Fibroblast of lung (primary cell): ENCODE measurements at regions not wholly inside any gene's neighbourhood (a gene's known extent, or its start where the extent isn't known, plus 50 kb on each side); places are given as distances from the start of the nearest gene placed in this dataset.
"Not testable (repeated sequence)": the region's sequence is repeated elsewhere in the genome, so short reads cannot be mapped to it uniquely, and the experiment has no call there.

Experiments used
- DNase-seq, 2 donors: peaks; one replicate each; pipeline versions ENCODE4 v3.0.0 to v3.0.0-alpha.2; 2010; ENCODE audit warnings: low read depth in 2 of 2
- H2AFZ ChIP-seq: 2 replicates; pipeline ENCODE4 v1.5.1; 2012; ENCODE audit warnings: low read length, control low read depth, inconsistent platforms
- H3K27ac ChIP-seq: 2 replicates; pipeline ENCODE4 v1.5.1; 2011; ENCODE audit warnings: low read length, control low read depth; ENCODE audit not compliant: insufficient read depth
- H3K27me3 ChIP-seq: 2 replicates; pipeline ENCODE4 v1.5.1; 2011; ENCODE audit warnings: mild to moderate bottlenecking, low read length; ENCODE audit not compliant: control insufficient read depth, insufficient read depth
- H3K36me3 ChIP-seq: 2 replicates; pipeline ENCODE4 v1.5.1; 2011; ENCODE audit warnings: low read length; ENCODE audit not compliant: control insufficient read depth, insufficient read depth
- H3K4me1 ChIP-seq: 2 replicates; pipeline ENCODE4 v1.5.1; 2011; ENCODE audit warnings: low read length; ENCODE audit not compliant: control insufficient read depth, insufficient read depth; ENCODE audit errors: extremely low read depth
- H3K4me2 ChIP-seq: 2 replicates; pipeline ENCODE4 v1.5.1; 2011; ENCODE audit warnings: low read length, control low read depth; ENCODE audit not compliant: insufficient read depth; ENCODE audit errors: extremely low read depth
- H3K4me3 ChIP-seq, 4 experiments: fragments of 200-600 bp in 1 of 4; sonication (generic) in 1 of 4; replicated peaks in 1 of 4; 2 replicates each; pipeline ENCODE4 v1.5.1; 2011 to 2016; ENCODE audit warnings: low read length in 4 of 4, low read depth in 3 of 4, mild to moderate bottlenecking in 3 of 4, control low read depth in 2 of 4, inconsistent platforms in 1 of 4, mixed read lengths in 1 of 4; ENCODE audit not compliant: insufficient read depth in 1 of 4; ENCODE audit errors: control extremely low read depth in 1 of 4
- H3K79me2 ChIP-seq: 2 replicates; pipeline ENCODE4 v1.5.1; 2012; ENCODE audit warnings: mild to moderate bottlenecking, low read length, inconsistent platforms; ENCODE audit not compliant: control insufficient read depth, insufficient read depth
- H3K9ac ChIP-seq: 2 replicates; pipeline ENCODE4 v1.5.1; 2011; ENCODE audit warnings: mild to moderate bottlenecking, low read length, control low read depth; ENCODE audit not compliant: insufficient read depth
- H3K9me3 ChIP-seq: 2 replicates; pipeline ENCODE4 v1.5.1; 2012; ENCODE audit warnings: low read depth, low read length; ENCODE audit not compliant: control insufficient read depth, insufficient read depth
- H4K20me1 ChIP-seq: 2 replicates; pipeline ENCODE4 v1.5.1; 2011; ENCODE audit warnings: low read length; ENCODE audit not compliant: control insufficient read depth, insufficient read depth; ENCODE audit errors: extremely low read depth
- CTCF ChIP-seq, 2 donors: IDR thresholded peaks in 1 of 2; conservative IDR thresholded peaks in 1 of 2; 1 replicate in 1 of 2; 2 replicates in 1 of 2; pipeline ENCODE4 v1.5.1; 2011 to 2012; ENCODE audit warnings: low read length in 2 of 2, control low read depth in 1 of 2, inconsistent platforms in 1 of 2, low read depth in 1 of 2, mild to moderate bottlenecking in 1 of 2
- EZH2 ChIP-seq: IDR thresholded peaks from 2 replicates; pipeline ENCODE4 v1.5.1; 2012; ENCODE audit warnings: low read length, control low read depth, mild to moderate bottlenecking; ENCODE audit errors: missing control alignments

- Histone ChIP-seq H3K36me3 (no peaks in the 10 kb centered on the region), H3K9ac (no peak overlapping the region), H4K20me1 (no peaks in the 10 kb centered on the region), H3K4me3 (no peak overlapping the region), H3K27me3 (no peaks in the 10 kb centered on the region), H3K27ac (no peak overlapping the region), H3K79me2 (no peaks in the 10 kb centered on the region), H3K9me3 (no peaks in the 10 kb centered on the region), H3K4me1 (no peaks in the 10 kb centered on the region), H3K4me2 (no peak overlapping the region), H2AFZ (no peak overlapping the region)
- no peak for DNase-seq
- TF ChIP-seq CTCF (conservative IDR thresholded peaks at IDR 0.05 in 1 of 2, IDR thresholded peaks at IDR 0.05 in 1 of 2; ENCODE audit: low read depth in 1 of 2, low read length in 2 of 2) (no peak), EZH2 (no peak)
These were observed 188.2 kb downstream of the ZFP64 start for GRCh38 chr20:52003415-52003814.

GRCh38 chr20:52001999-52002666 lies 189.4 kb downstream of the ZFP64 start:
- TF ChIP-seq CTCF (conservative IDR thresholded peaks at IDR 0.05 in 1 of 2, IDR thresholded peaks at IDR 0.05 in 1 of 2; ENCODE audit: low read depth in 1 of 2, low read length in 2 of 2) (peak in 1 of 2 donors; percentile 23), EZH2 (no peak)
- no peaks in the 10 kb centered on the region for H3K9me3 ChIP-seq
- H3K36me3 ChIP-seq = no peaks in the 10 kb centered on the region
- H3K4me3 ChIP-seq = no peak overlapping the region
- no peak overlapping the region for H3K4me2 ChIP-seq
- no peak overlapping the region for H2AFZ ChIP-seq
- peak in 1 of 2 donors; percentile 23 for DNase-seq
- no peaks in the 10 kb centered on the region for H4K20me1 ChIP-seq
- no peaks in the 10 kb centered on the region for H3K27me3 ChIP-seq
- no peak overlapping the region for H3K27ac ChIP-seq
- no peak overlapping the region for H3K9ac ChIP-seq
- no peaks in the 10 kb centered on the region for H3K4me1 ChIP-seq
- no peaks in the 10 kb centered on the region for H3K79me2 ChIP-seq

GRCh38 chr20:51997281-51997936 lies 194.2 kb downstream of the ZFP64 start:
- not testable (repeated sequence) for H2AFZ ChIP-seq, H4K20me1 ChIP-seq, H3K4me3 ChIP-seq, H3K36me3 ChIP-seq, H3K27me3 ChIP-seq, H3K9me3 ChIP-seq, H3K4me1 ChIP-seq, DNase-seq, H3K9ac ChIP-seq, H3K27ac ChIP-seq, H3K4me2 ChIP-seq, H3K79me2 ChIP-seq
